GM23338 (cell line): ENCODE measurements at regions not wholly inside any gene's neighbourhood (a gene's known extent, or its start where the extent isn't known, plus 50 kb on each side); places are given as distances from the start of the nearest gene placed in this dataset.

Experiments used
- CREB1 ChIP-seq: fragments of 250-450 bp; sonication (Bioruptor Pico); IDR thresholded peaks from 2 replicates; pipeline ENCODE4 v1.5.0; 2020; ENCODE audit warnings: low read depth, mild to moderate bottlenecking, moderate library complexity
- CTCF ChIP-seq, 2 experiments: fragments of 200-600 bp in 1 of 2; sonication (generic) in 1 of 2; conservative IDR thresholded peaks; 2 replicates each; pipeline versions ENCODE4 v1.5.1 to v1.6.1; 2016 to 2017; ENCODE audit warnings: antibody characterized with exemption in 2 of 2, low read depth in 2 of 2, mild to moderate bottlenecking in 2 of 2, moderate library complexity in 1 of 2
- ETS1 ChIP-seq: IDR thresholded peaks from 2 replicates; pipeline ENCODE4 v1.6.1; 2016; ENCODE audit warnings: antibody characterized with exemption
- EZH2 ChIP-seq: fragments of 200-600 bp; sonication (generic); IDR thresholded peaks from one replicate; pipeline ENCODE4 v1.8.0; 2017; ENCODE audit warnings: antibody characterized with exemption, mild to moderate bottlenecking, low read depth; ENCODE audit not compliant: unreplicated experiment
- EZH2phosphoT487 ChIP-seq: fragments of 200-600 bp; sonication (generic); IDR thresholded peaks from one replicate; pipeline ENCODE4 v1.8.1; 2018; ENCODE audit warnings: antibody characterized with exemption; ENCODE audit not compliant: unreplicated experiment
- JUNB ChIP-seq: IDR thresholded peaks from one replicate; pipeline ENCODE4 v1.6.1; 2016; ENCODE audit warnings: antibody characterized with exemption; ENCODE audit not compliant: unreplicated experiment
- POLR2AphosphoS5 ChIP-seq: IDR thresholded peaks from 2 replicates; pipeline ENCODE4 v1.6.1; 2016; ENCODE audit warnings: antibody characterized with exemption, low read depth
- REST ChIP-seq: IDR thresholded peaks from one replicate; pipeline ENCODE4 v1.6.1; 2018; ENCODE audit warnings: antibody characterized with exemption; ENCODE audit not compliant: unreplicated experiment
- ZNF462 ChIP-seq: fragments of 250-450 bp; sonication (Bioruptor Pico); IDR thresholded peaks from 2 replicates; pipeline ENCODE4 v1.5.0; 2020; ENCODE audit warnings: mild to moderate bottlenecking, moderate library complexity

GRCh38 chr16:79864781-79865391, 264.3 kb upstream of the MAF start:
- TF ChIP-seq CTCF (conservative IDR thresholded peaks at IDR 0.05; ENCODE audit: low read depth in 2 of 2) (no peak), POLR2AphosphoS5 (no peak), CREB1 (CRISPR knock-in tag) (no peak), ETS1 (no peak), REST (no peak), EZH2 (no peak), JUNB (no peak), ZNF462 (CRISPR knock-in tag) (no peak), EZH2phosphoT487 (no peak)
